ENCODE measurements at regions not wholly inside any gene's neighbourhood (a gene's known extent, or its start where the extent isn't known, plus 50 kb on each side); places are given as distances from the start of the nearest gene placed in this dataset.

DNA sequence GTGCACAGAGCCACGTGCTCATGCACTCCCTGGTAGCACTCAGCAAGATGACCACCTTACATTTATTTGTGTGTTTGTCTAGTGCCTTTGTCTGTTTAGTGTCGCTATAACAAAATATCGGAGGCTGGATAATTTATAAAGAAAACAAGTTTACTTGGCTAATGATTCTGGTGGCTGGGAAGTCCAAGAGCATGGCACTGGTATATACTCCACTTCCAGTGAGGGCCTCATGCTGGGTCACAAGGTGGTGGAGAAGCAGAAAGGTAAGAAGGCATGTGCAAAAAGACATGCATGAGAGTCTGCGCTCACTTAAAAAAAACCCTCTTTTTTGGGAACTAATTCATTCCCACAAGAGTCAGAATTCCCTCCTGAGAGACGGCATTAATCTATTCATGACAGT is 52.5 kb upstream of the BOD1 start:
- no peak for TF ChIP-seq CTCF (IDR thresholded peaks at IDR 0.05)
- no peak for TF ChIP-seq ZFX (IDR thresholded peaks at IDR 0.05; ENCODE audit: borderline replicate concordance)
